GM21786 (cell line): ENCODE measurements at regions not wholly inside any gene's neighbourhood (a gene's known extent, or its start where the extent isn't known, plus 50 kb on each side); places are given as distances from the start of the nearest gene placed in this dataset.

Experiments
- ATAC-seq: cut with Tn5 transposase; IDR thresholded peaks from one replicate; pipeline ENCODE4 v1.9.1; 2021; ENCODE audit not compliant: unreplicated experiment

- ATAC-seq = no peak
Observed at GRCh38 chr4:165666836-165667235, 206.2 kb upstream of the TLL1 start.

- no peak for ATAC-seq
Observed at GRCh38 chr4:165667969-165668368, 205.1 kb upstream of the TLL1 start.

GRCh38 chr4:165668694-165669093 is 204.3 kb upstream of the TLL1 start:
- no peak for ATAC-seq

- no peak for ATAC-seq
Observed at GRCh38 chr4:165677081-165677480, 196.0 kb upstream of the TLL1 start.

GRCh38 chr4:165678236-165678935 is 194.7 kb upstream of the TLL1 start:
- no peak for ATAC-seq

- ATAC-seq = no peak
Observed at GRCh38 chr4:165678936-165679325, 194.1 kb upstream of the TLL1 start.

- ATAC-seq = no peak
Observed at GRCh38 chr4:165680821-165681220, 192.2 kb upstream of the TLL1 start.

GRCh38 chr4:165682611-165683010 is 190.4 kb upstream of the TLL1 start:
- ATAC-seq = no peak

- ATAC-seq = no peak
Observed at GRCh38 chr4:165684177-165684805, 188.7 kb upstream of the TLL1 start.

GRCh38 chr4:165686756-165687155 is 186.3 kb upstream of the TLL1 start:
- ATAC-seq = no peak

GRCh38 chr4:165689159-165689558 is 183.9 kb upstream of the TLL1 start:
- no peak for ATAC-seq

- ATAC-seq = no peak
Observed at GRCh38 chr4:165692082-165692481, 181.0 kb upstream of the TLL1 start.

- no peak for ATAC-seq
Observed at GRCh38 chr4:165698272-165698671, 174.8 kb upstream of the TLL1 start.

- no peak for ATAC-seq
Observed at GRCh38 chr4:165699055-165699454, 174.0 kb upstream of the TLL1 start.

- peak; percentile 58 for ATAC-seq
Observed at GRCh38 chr4:165700855-165701254, 172.2 kb upstream of the TLL1 start.

GRCh38 chr4:165707128-165707527 is 165.9 kb upstream of the TLL1 start:
- ATAC-seq = no peak

GRCh38 chr4:165709516-165709915 is 163.5 kb upstream of the TLL1 start:
- no peak for ATAC-seq

GRCh38 chr4:165709973-165710526 is 163.0 kb upstream of the TLL1 start:
- no peak for ATAC-seq

GRCh38 chr4:165711436-165711835 is 161.6 kb upstream of the TLL1 start:
- no peak for ATAC-seq

GRCh38 chr4:165711912-165712311 is 161.1 kb upstream of the TLL1 start:
- no peak for ATAC-seq

- ATAC-seq = no peak
Observed at GRCh38 chr4:165714650-165715049, 158.4 kb upstream of the TLL1 start.

- ATAC-seq = no peak
Observed at GRCh38 chr4:165715211-165715610, 157.8 kb upstream of the TLL1 start.

- no peak for ATAC-seq
Observed at GRCh38 chr4:165715989-165716388, 157.0 kb upstream of the TLL1 start.
